ENCODE measurements at regions not wholly inside any gene's neighbourhood (a gene's known extent, or its start where the extent isn't known, plus 50 kb on each side); places are given as distances from the start of the nearest gene placed in this dataset.

GRCh38 chr12:76266797-76267196 is 81.4 kb downstream of the BBS10 start:
- peaks cover 5% of the 10 kb centered on the region; the same call in 1 of the 2 replicates for H3K4me1 ChIP-seq (ENCODE audit: insufficient read depth, low read length)
- no peaks in the 10 kb centered on the region for H3K9me3 ChIP-seq (ENCODE audit: control insufficient read depth, insufficient read depth, low read length)
- H3K36me3 ChIP-seq (ENCODE audit: insufficient read depth, low read length): no peaks in the 10 kb centered on the region
- H3K9ac ChIP-seq (ENCODE audit: low read depth, low read length): no peak overlapping the region

GRCh38 chr12:76265424-76266180 is 82.6 kb downstream of the BBS10 start:
- H3K36me3 ChIP-seq (ENCODE audit: insufficient read depth, low read length): no peaks in the 10 kb centered on the region

GRCh38 chr12:76264611-76265012 is 83.6 kb downstream of the BBS10 start:
- H3K36me3 ChIP-seq (ENCODE audit: insufficient read depth, low read length): no peaks in the 10 kb centered on the region
- no peak overlapping the region for H3K9ac ChIP-seq (ENCODE audit: low read depth, low read length)
- H3K9me3 ChIP-seq (ENCODE audit: control insufficient read depth, insufficient read depth, low read length): no peaks in the 10 kb centered on the region
- peaks cover 8% of the 10 kb centered on the region; the same call in 1 of the 2 replicates for H3K4me1 ChIP-seq (ENCODE audit: insufficient read depth, low read length)

More at GRCh38 chr12:76265424-76266180, 82.6 kb downstream of the BBS10 start:
- H3K9me3 ChIP-seq (ENCODE audit: control insufficient read depth, insufficient read depth, low read length): no peaks in the 10 kb centered on the region
- H3K4me1 ChIP-seq (ENCODE audit: insufficient read depth, low read length): no peaks in the 10 kb centered on the region
- H3K9ac ChIP-seq (ENCODE audit: low read depth, low read length): no peak overlapping the region

GRCh38 chr12:76263696-76264095 is 84.5 kb downstream of the BBS10 start:
- Histone ChIP-seq H3K9me3 (ENCODE audit: control insufficient read depth, insufficient read depth, low read length) (no peaks in the 10 kb centered on the region), H3K9ac (ENCODE audit: low read depth, low read length) (no peak overlapping the region), H3K4me1 (ENCODE audit: insufficient read depth, low read length) (peaks cover 13% of the 10 kb centered on the region), H3K36me3 (ENCODE audit: insufficient read depth, low read length) (no peaks in the 10 kb centered on the region)

GRCh38 chr12:76260390-76260748 is 87.8 kb downstream of the BBS10 start:
- H3K36me3 ChIP-seq (ENCODE audit: insufficient read depth, low read length): no peaks in the 10 kb centered on the region
- H3K9me3 ChIP-seq (ENCODE audit: control insufficient read depth, insufficient read depth, low read length): no peaks in the 10 kb centered on the region
- H3K9ac ChIP-seq (ENCODE audit: low read depth, low read length): no peak overlapping the region
- peaks cover 13% of the 10 kb centered on the region for H3K4me1 ChIP-seq (ENCODE audit: insufficient read depth, low read length)

GRCh38 chr12:76259660-76260389 is 88.4 kb downstream of the BBS10 start:
- Histone ChIP-seq H3K4me1 (ENCODE audit: insufficient read depth, low read length) (peaks cover 13% of the 10 kb centered on the region), H3K9ac (ENCODE audit: low read depth, low read length) (no peak overlapping the region), H3K36me3 (ENCODE audit: insufficient read depth, low read length) (no peaks in the 10 kb centered on the region), H3K9me3 (ENCODE audit: control insufficient read depth, insufficient read depth, low read length) (no peaks in the 10 kb centered on the region)

GRCh38 chr12:76259106-76259505 is 89.1 kb downstream of the BBS10 start:
- Histone ChIP-seq H3K4me1 (ENCODE audit: insufficient read depth, low read length) (peaks cover 13% of the 10 kb centered on the region), H3K36me3 (ENCODE audit: insufficient read depth, low read length) (no peaks in the 10 kb centered on the region), H3K9me3 (ENCODE audit: control insufficient read depth, insufficient read depth, low read length) (no peaks in the 10 kb centered on the region), H3K9ac (ENCODE audit: low read depth, low read length) (no peak overlapping the region)

GRCh38 chr12:76256904-76257303 is 91.3 kb downstream of the BBS10 start:
- H3K9me3 ChIP-seq (ENCODE audit: control insufficient read depth, insufficient read depth, low read length): no peaks in the 10 kb centered on the region

DNA sequence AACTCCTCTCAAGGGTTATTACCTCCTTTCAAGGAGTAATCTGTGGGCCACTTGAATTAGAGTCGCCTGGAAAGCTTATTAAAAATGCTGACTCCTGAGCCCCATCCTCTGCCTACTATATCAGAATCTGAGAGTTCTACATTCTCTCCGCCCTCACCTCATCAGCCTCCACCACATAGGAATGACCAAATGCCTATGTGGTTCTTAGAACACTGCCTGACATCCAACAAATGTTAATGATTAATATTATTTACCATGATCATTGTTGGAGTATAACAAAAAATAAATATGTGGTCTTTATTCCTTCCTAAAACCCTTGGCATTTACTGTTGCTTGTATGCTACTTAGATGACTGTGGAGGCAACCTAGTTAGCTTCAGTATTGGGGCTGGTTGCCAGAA is 91.9 kb downstream of the BBS10 start:
- Histone ChIP-seq H3K36me3 (ENCODE audit: insufficient read depth, low read length) (no peaks in the 10 kb centered on the region), H3K4me1 (ENCODE audit: insufficient read depth, low read length) (peaks cover 13% of the 10 kb centered on the region), H3K9me3 (ENCODE audit: control insufficient read depth, insufficient read depth, low read length) (no peaks in the 10 kb centered on the region), H3K9ac (ENCODE audit: low read depth, low read length) (no peak overlapping the region)

More at GRCh38 chr12:76256904-76257303, 91.3 kb downstream of the BBS10 start:
- H3K9ac ChIP-seq (ENCODE audit: low read depth, low read length): no peak overlapping the region
- H3K4me1 ChIP-seq (ENCODE audit: insufficient read depth, low read length): peaks cover 13% of the 10 kb centered on the region
- H3K36me3 ChIP-seq (ENCODE audit: insufficient read depth, low read length): no peaks in the 10 kb centered on the region

- no peaks in the 10 kb centered on the region for H3K36me3 ChIP-seq (ENCODE audit: insufficient read depth, low read length)
- no peak overlapping the region for H3K9ac ChIP-seq (ENCODE audit: low read depth, low read length)
- peaks cover 13% of the 10 kb centered on the region for H3K4me1 ChIP-seq (ENCODE audit: insufficient read depth, low read length)
- no peaks in the 10 kb centered on the region for H3K9me3 ChIP-seq (ENCODE audit: control insufficient read depth, insufficient read depth, low read length)
Measured at GRCh38 chr12:76255692-76256091, 92.5 kb downstream of the BBS10 start.

GRCh38 chr12:76255281-76255680 is 92.9 kb downstream of the BBS10 start:
- peaks cover 16% of the 10 kb centered on the region for H3K4me1 ChIP-seq (ENCODE audit: insufficient read depth, low read length)
- H3K36me3 ChIP-seq (ENCODE audit: insufficient read depth, low read length): no peaks in the 10 kb centered on the region
- H3K9ac ChIP-seq (ENCODE audit: low read depth, low read length): no peak overlapping the region
- no peaks in the 10 kb centered on the region for H3K9me3 ChIP-seq (ENCODE audit: control insufficient read depth, insufficient read depth, low read length)

- Histone ChIP-seq H3K9ac (ENCODE audit: low read depth, low read length) (no peak overlapping the region), H3K9me3 (ENCODE audit: control insufficient read depth, insufficient read depth, low read length) (no peaks in the 10 kb centered on the region)
Measured at GRCh38 chr12:76252031-76252430, 96.2 kb downstream of the BBS10 start.

GRCh38 chr12:76250256-76250655 is 98.0 kb downstream of the BBS10 start:
- H3K4me1 ChIP-seq (ENCODE audit: insufficient read depth, low read length): peaks cover 13% of the 10 kb centered on the region; the same call in 1 of the 2 replicates
- H3K9me3 ChIP-seq (ENCODE audit: control insufficient read depth, insufficient read depth, low read length): no peaks in the 10 kb centered on the region
- H3K36me3 ChIP-seq (ENCODE audit: insufficient read depth, low read length): no peaks in the 10 kb centered on the region
- no peak overlapping the region for H3K9ac ChIP-seq (ENCODE audit: low read depth, low read length)

More at GRCh38 chr12:76252031-76252430, 96.2 kb downstream of the BBS10 start:
- H3K4me1 ChIP-seq (ENCODE audit: insufficient read depth, low read length): peaks cover 13% of the 10 kb centered on the region; the same call in 1 of the 2 replicates
- H3K36me3 ChIP-seq (ENCODE audit: insufficient read depth, low read length): no peaks in the 10 kb centered on the region

- Histone ChIP-seq H3K4me1 (ENCODE audit: insufficient read depth, low read length) (peaks cover 13% of the 10 kb centered on the region; the same call in 1 of the 2 replicates), H3K9me3 (ENCODE audit: control insufficient read depth, insufficient read depth, low read length) (no peaks in the 10 kb centered on the region), H3K36me3 (ENCODE audit: insufficient read depth, low read length) (no peaks in the 10 kb centered on the region), H3K9ac (ENCODE audit: low read depth, low read length) (no peak overlapping the region)
Measured at GRCh38 chr12:76249501-76249900, 98.7 kb downstream of the BBS10 start.

- Histone ChIP-seq H3K36me3 (ENCODE audit: insufficient read depth, low read length) (no peaks in the 10 kb centered on the region), H3K9ac (ENCODE audit: low read depth, low read length) (no peak overlapping the region), H3K4me1 (ENCODE audit: insufficient read depth, low read length) (peaks cover 13% of the 10 kb centered on the region; the same call in 1 of the 2 replicates), H3K9me3 (ENCODE audit: control insufficient read depth, insufficient read depth, low read length) (no peaks in the 10 kb centered on the region)
Measured at GRCh38 chr12:76247992-76248391, 100.2 kb downstream of the BBS10 start.
